IPS DF 19.7 (cell line): ENCODE measurements at regions not wholly inside any gene's neighbourhood (a gene's known extent, or its start where the extent isn't known, plus 50 kb on each side); places are given as distances from the start of the nearest gene placed in this dataset.

Experiments used
- DNase-seq: peaks from one replicate; pipeline ENCODE4 v3.0.0-alpha.2; 2013; ENCODE audit warnings: low read depth, low spot score

- no peak for DNase-seq
These were observed 261.7 kb downstream of the ETAA1 start for GRCh38 chr2:67658820-67659219.

- no peak for DNase-seq
These were observed 263.0 kb downstream of the ETAA1 start for GRCh38 chr2:67660015-67660602.

DNA sequence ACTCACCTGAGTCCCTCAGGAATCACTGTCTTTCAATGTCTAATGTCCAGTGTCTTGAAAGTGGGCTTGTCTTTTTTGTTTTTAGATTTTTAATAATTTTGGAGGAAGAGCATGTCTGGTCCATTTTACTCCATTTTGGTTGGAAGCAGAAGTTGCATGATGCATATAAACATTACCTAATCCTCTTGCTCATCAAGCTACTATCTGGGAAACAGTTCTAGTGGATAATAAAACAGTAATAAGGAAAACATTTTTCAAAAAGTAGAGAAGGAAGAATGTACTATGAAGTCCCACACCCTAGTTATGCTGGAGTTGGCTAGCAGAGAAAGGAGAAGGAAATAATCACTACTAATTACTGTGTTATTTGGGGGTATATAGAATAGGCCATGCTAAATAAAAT, 263.7 kb downstream of the ETAA1 start:
- DNase-seq, result no peak

DNA sequence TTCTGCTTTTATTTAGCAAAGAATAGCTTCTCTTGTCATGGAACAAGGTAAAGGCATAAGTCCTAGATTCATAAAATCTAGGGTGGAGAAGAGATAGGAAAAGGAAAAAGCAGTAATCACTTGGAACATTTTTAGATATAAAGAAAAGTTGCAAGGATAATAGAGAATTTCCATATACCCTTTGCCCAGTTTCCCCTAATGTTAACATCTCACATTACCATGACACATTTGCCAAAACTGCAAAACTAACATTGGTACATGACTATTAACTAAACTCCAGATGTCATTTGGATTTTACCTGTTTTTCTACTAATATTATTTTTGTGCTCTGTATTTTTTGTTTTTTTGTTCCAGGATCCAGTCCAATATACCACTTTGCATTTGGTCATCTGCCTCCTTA, 265.1 kb downstream of the ETAA1 start:
- no peak for DNase-seq

GRCh38 chr2:67663776-67664175, 266.6 kb downstream of the ETAA1 start:
- DNase-seq, result no peak

GRCh38 chr2:67666386-67667053, 269.4 kb downstream of the ETAA1 start:
- DNase-seq, result no peak

DNA sequence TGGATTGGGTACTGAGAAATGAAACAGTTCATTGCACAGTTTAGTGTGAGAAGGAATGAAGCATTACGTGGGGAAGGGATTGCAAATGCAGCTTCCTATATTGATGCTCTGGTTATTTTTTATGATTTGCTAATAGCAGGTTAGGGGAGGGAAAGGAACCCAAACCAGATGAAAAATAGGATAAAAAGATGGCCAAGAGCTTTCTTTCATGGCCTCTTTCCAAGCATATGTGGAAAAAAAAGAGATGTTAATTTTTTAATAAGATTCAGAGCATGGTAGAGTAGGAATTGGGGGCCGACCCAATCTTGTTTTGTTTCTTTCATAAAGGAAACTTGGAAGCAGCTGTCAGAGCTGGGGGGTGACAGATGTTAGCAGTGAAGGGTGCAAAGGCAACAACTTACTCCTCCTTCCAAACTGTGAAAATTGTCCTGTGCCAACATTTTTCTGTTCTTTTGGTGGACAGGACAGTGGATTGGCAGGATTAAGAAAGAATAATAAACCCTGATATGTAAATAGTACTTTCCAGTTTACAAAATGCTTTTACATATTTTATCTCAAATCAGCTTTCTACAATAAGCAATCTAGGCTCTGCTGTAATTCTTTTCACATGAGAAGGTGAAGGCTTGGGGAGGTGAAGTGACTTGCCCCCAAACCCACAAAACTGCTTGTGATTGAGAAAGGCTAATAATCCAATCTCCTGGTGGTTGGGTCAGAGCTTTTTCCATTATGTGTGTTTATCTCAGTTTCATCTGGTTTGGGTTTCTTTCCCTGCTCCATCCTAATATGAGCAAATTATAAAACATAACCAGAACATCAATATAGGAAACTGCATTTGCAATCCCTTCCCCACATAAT, 270.1 kb downstream of the ETAA1 start:
- no peak for DNase-seq

DNA sequence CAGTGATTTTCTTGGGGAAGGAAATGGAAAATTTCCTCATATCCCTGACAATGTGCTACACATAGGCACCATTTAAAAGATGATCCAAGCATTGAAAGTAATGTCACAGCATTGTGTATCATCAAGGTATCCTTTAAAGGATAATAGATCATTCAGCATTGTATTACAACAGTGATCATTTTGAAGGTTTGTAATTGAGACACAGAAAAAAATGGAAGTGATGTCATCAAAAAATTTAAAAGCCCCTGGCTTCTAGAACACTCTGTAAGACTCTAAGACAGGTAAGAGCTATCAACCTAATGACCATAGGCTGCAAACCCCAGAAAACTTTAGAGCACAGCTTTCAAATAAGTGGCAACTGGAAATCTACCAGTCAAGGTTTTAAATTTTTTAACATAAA, 271.4 kb downstream of the ETAA1 start:
- no peak for DNase-seq

DNA sequence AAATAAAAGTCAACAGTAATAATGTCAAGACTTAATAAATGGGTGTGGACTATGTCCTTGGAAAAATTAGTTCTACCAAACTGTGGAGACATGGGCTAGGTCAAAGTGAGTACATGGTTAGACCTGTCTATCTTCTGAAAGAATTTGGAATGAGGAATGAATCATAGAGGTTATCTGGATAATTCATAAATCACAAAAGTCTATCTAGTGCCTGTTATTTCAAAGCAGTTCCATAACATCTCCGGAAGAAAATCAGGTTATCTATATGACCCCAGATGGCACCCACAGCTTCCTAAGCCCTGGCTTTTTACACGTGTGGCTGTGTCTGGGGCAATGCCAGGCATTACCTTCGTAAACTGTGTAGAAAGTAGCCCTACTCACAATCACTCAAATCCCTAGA, 272.0 kb downstream of the ETAA1 start:
- DNase-seq, result no peak

DNA sequence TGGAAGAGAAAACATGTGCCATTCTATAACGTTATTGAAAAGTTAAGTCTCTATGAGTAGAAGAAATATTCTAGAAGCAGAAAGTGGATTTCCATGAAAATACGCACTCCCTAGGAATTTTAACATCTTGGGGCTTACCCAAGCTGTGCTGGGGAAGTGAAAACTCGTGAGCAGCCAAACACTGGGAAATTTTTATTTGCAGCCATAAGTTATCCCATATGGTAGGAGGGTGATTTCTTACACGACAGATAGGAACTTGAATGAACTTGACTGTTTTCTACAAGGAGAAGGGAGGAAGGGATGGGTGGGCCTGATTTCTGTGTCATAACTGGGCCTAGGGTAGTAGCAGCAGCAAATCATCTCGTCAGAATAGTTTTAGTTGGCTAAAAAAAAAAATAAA, 272.6 kb downstream of the ETAA1 start:
- no peak for DNase-seq

DNA sequence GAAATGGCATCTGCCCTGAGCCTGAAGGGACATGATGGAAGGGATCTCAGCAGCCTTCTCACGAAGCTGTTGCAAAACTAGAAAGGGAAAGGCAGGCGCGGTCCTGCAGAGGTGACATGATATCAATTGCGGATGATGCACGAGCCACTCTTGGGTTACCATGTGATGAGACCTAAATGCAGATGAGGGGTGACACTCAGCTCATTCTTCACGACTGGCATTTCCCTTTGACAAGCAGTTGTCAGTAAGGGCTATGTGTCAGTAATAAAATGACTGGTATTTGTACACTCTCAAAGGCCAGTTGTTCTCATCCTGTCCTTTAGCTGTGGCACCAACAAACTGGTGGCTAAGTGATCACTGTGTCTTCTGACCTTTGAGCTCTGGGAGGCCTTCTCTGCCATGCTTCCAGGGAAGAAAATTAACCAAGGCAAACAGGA, 273.6 kb downstream of the ETAA1 start:
- no peak for DNase-seq

GRCh38 chr2:67671464-67672450, 274.6 kb downstream of the ETAA1 start:
- no peak for DNase-seq

DNA sequence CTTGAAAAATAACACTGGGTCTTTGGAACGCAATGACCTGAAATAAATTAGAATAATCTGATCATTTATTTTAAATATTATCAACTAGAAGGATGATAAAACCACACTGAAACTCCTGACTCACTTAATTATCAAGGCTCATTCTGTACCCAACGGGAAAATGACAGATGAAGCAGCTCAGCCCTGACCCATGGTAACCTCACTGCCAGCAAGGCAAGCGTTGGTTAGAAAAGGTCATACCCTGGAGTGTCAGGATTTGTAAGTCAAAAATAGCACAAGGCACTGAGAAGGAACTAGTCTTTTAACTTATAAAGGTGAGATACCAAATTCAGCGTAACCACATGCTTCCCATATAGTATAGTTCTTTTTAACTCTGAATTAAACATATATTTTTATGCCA, 277.5 kb downstream of the ETAA1 start:
- DNase-seq, result no peak

DNA sequence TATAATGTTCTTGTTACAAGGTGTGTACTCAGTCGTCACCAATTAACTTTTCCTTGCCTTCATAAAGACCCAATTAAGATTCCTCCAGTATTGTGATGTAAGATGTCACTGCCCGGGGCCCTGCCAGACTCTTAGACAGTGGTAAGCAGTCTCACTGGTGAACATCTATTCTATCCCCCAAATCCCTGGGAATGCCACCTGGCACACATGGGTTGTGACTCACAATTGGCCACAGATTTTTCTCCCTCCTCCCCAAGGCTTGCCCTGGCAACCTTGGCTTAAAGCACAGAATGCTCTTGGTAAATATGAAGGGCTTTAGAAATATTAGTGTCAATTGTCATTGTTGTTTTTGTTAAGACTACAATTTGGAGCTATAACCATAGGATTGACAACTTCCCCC, 287.9 kb downstream of the ETAA1 start:
- no peak for DNase-seq

DNA sequence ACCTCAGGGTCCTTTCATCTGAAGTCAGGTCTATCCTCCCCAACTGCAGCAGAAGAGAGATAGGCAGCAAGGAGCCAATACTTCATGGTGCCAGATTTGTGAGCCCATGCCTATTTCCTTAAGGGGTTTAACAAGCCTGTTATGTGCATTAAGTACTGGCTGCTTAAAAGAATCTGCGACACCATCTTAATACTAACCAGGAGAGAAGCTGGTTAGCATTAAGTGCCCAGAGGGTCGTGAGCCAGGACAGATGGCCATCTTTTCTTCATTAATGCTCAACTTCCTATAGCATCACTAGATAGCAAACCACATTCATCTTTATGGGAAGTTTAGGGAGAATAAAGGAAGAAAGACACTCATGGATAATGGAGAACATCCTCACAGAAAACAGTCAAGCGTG, 289.1 kb downstream of the ETAA1 start:
- DNase-seq, result no peak

- DNase-seq, result no peak
These were observed 292.1 kb downstream of the ETAA1 start for GRCh38 chr2:67689186-67689585.

DNA sequence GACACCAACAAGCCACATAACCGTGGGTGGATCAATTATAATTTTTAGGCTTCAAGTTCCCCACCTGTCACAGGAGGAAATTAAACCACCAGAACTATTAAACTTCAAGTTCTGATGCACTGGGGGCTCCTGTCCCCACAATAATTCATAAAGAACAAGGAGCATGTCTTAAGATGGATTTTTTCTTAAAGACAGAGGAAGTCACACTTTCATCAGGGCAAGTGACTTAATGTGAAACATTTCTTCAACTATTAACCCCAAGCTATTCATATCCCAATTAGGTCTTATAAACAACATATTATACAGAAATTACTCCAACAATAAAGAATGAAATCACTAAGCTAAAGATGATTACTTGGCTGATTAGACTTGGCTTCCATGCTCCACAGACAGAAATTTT, 292.5 kb downstream of the ETAA1 start:
- DNase-seq, result no peak

- DNase-seq, result peak; percentile 15
These were observed 297.3 kb downstream of the ETAA1 start for GRCh38 chr2:67694445-67694844.

DNA sequence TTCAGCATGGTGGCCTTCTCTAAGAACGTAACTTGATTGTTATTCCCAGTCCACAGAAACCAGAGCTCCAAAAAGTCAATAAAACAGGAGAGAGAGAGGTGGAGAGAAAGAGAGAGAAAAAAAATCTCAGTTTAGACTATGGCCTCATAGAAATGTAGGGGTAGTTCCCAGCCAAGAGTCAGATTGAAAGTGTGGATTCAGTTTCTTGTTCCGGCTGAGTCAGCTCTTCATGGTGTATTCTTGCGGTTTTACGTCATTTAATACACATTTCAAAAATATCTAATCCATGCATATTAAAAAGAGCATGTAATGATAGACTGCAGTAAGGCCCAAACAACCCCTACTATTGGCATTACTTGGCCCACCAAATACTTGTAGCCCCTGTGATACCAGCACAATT, 303.9 kb downstream of the ETAA1 start:
- no peak for DNase-seq

DNA sequence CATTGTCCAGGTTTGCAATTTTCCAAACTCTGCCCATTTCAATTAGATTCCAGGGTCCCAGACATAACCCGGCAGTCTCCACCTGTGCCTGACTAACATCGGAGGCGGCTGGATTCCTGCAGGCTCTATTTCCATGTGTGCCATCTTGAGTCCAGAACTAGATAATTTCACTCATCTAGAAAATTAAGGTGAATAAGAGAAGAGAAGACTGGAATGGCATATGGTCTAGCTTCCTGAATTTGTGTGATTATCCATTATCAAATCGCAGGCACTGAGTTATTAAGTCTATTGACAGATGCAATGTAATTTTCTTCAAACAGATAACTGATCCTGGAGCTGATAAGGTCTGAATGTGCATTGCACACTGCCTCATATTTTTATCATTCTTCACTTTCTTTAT, 305.2 kb downstream of the ETAA1 start:
- no peak for DNase-seq

DNA sequence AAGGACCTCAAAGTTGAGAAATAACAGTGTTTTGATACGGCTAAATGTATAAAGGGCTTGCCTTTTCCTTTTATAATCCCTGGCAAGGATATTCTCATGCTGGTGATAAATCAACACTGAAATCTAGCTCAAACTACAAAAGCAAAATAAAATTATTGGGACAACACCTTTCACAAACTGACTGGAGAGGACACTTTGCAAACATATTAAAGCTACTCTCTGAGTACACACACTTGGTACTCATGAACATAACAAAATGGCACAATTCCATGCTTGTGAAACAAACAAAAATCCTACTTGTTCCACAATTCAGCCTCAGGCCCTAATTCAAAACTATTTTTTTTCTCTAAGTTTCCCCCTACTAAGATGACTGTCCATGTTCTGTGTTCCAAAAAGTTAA, 305.8 kb downstream of the ETAA1 start:
- DNase-seq, result no peak

DNA sequence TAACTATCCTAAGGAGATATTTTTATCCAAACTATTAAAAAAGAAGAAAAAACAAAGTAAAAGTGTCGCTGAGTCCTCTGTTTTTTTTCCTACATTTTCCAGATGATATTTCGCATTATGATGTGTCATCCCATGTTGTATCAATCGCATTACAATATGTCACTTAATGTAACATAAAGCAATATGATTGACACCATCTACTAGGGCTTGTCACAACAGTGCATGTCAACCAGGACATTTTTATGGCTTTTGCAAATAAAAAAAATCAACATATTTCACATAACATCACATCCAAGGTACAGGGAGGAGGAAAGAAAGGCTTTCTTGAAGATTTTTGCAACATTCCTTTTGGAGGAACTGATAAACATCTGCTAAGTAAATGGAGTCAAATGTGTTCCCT, 308.9 kb downstream of the ETAA1 start:
- DNase-seq, result no peak
